COLO668 (cell line): ENCODE measurements at regions not wholly inside any gene's neighbourhood (a gene's known extent, or its start where the extent isn't known, plus 50 kb on each side); places are given as distances from the start of the nearest gene placed in this dataset.
A peak's percentile ranks its signal among the peaks of the same experiment; 100 is the strongest.

Source experiments
- DNase-seq: peaks from one replicate; lab custom pipeline; 2025; ENCODE audit not compliant: unreplicated experiment; lab: John Stamatoyannopoulos, UW

DNA sequence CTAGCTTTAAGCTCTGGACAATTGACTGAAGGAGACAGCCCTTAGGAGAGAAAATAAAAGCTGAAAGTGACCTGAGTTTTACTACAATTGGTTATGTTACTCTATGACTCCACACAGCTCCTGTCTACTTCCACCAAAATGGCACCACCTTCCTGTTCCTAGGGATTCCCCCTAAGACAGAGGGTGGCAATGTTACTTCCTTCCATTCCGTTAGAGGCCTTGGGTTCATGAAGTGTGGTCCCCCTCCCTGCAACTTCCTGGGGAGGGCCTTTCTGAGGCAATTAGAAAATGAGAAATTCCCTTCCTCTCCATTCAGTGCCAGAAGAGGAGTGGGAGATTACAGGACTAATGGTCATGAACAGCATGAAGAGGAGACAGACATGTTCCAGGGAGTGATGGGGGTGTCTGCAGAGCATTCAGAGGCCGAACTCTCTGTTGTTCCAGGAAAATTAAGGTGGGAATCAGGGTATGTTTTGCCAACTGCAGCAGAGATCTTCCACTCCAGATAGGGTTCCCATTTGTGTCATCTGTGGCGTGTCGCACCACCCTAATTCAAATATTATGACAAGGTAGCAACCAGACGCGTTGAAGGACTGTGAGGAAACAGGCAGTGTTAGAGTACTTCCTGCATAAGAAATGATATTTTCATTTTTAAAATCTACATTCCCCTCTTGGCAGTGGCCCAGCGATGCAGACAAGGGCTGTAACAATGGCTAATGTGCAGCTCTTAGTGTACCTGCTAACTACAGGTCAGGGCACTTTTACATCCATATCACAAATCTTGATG, 53.1 kb upstream of the TRIM67 start:
- no peak for DNase-seq

DNA sequence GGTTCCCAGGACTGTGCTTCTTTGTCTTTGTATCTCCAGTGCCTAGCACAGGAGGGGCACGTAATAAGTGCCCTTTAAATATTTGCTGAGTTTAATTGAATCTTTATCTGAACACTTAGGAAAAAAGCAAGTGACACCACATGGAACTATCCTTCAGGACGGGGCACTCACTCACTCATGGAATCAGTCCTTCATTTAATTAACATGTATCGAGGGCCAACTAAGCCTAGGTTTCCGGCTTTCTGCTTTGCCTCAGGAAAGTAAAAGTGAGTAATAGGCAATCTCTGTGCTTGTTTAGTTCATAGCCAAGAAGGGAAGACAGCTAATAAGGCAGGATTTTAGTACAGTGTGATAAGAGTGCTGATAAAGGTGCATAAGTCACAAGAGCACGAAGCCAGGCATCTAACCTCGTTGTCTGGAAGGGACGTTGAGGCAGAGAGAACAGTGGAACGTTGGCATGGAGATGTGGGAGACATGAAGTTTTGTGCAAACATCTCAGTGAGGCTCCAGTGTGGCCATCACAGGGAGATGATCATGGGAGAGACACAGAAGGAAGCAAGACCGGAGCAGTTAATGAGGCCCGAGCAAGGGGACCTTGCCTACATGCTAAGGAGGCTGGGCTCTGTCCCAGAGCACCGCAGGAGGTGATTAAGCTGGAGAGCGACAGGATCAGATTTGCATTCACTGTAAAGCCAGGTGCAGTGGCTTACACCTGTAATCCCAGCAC, 54.1 kb upstream of the TRIM67 start:
- no peak for DNase-seq

GRCh38 chr1:231107151-231107550, 54.7 kb upstream of the TRIM67 start:
- no peak for DNase-seq

DNA sequence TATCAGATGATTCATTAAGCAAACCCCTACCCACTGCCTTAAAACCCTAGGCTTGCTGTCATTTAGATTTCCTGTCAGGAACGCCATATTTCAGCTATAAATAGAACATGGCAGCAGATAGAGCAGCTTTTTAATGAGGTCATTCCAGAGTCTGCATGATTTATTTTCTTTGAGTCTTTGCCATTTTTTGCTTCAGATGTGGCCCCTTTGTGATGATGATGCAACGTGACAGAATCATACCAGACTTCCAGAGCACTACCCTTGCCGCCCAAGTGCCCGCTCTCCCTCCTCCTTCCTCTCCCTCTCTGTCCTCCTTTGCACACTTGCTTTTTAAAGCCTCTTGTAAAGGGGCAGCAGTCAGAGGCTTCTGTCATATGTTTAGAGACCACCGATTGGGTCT, 55.5 kb upstream of the TRIM67 start:
- DNase-seq = no peak

- no peak for DNase-seq
Measured at GRCh38 chr1:231104917-231105316, 56.9 kb upstream of the TRIM67 start.

GRCh38 chr1:231103961-231104360, 57.9 kb upstream of the TRIM67 start:
- DNase-seq = no peak

- no peak for DNase-seq
Measured at GRCh38 chr1:231099996-231100767, 60.1 kb upstream of the FAM89A start.

GRCh38 chr1:231099311-231099710, 59.3 kb upstream of the FAM89A start:
- DNase-seq = no peak

DNA sequence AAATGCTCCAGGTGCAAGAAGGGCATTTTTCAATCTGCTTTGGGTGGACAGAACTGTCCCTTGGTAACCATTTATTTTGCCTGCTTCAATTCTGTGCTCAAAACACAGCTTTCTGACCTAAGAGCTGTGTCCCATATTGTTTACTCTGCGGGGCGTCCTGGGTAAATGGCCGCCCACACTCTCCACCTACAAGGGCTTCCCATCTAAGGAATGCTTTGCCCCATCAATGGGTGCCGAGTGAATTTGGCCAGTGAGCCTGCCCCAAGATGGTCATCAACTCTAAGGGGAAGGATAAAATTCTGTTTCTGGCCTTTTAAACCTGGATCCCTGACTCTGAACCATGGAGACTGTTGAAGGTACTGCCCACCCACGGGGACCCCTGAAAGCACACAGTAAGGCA, 55.5 kb upstream of the FAM89A start:
- no peak for DNase-seq

DNA sequence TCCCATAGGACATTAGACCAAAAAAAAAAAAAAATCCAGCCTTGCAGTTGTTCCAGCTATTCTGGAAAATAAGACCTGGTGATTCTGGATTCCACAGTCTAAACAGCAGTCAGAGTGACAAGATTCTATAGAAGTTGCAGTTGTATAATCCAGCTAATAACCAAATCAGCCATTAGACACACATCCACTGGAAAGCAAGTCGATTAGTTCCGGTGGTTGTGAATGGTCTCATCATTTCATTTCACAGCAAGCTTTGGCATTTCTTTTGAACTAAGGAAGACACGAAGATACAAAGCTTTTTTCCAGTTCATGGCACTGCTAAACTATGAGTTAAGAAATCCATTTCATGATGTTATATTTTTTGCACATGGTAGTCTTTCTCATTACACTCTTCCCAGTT, 54.4 kb upstream of the FAM89A start:
- no peak for DNase-seq

GRCh38 chr1:231093156-231093922, 53.3 kb upstream of the FAM89A start:
- no peak for DNase-seq

- DNase-seq = no peak
Measured at GRCh38 chr1:231092380-231092779, 52.3 kb upstream of the FAM89A start.

DNA sequence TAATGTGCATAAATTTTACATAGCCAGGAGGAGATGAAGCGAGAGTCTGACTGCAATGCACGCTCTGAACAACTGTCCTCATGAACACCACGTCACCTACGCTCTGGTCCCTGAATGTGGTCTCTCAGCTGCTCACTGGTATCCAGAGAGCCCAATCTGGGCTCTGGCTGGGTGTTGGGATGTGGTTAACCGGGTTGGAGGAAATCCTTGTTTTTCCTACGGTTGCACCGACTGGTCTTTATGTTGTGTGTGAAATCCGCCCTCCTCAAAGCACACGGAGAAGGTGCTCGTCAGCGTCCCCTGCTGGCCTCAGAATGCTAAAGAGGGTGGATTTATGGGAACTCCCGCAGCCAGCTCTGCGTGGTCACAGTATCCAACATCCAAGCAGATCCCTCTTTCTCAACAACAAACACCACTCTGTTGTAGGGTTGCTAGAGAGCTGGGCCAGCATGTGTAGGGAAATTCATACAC, 51.8 kb upstream of the FAM89A start:
- peak; percentile 64 for DNase-seq

DNA sequence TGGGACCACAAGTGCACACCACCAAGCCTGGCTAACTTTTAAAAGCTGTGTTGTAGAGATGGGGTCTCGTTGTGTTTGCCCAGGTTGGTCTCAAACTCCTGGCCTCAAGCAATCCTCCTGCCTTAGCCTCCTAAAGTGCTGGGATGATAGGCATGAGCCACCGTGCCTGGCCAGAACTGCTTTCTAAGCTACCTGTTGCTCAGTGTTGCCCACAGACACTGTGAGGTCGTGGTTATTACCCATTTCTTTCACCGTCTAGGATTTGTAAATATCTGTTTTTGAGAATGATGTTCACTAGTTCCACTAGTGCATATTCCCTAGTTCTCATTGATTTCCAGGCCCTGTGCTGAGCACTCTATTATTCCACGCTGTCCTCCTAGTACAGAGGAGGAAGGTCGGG, 51.4 kb upstream of the FAM89A start:
- no peak for DNase-seq
